ENCODE measurements at regions not wholly inside any gene's neighbourhood (a gene's known extent, or its start where the extent isn't known, plus 50 kb on each side); places are given as distances from the start of the nearest gene placed in this dataset.
"Not testable (repeated sequence)": the region's sequence is repeated elsewhere in the genome, so short reads cannot be mapped to it uniquely, and the experiment has no call there.

DNA sequence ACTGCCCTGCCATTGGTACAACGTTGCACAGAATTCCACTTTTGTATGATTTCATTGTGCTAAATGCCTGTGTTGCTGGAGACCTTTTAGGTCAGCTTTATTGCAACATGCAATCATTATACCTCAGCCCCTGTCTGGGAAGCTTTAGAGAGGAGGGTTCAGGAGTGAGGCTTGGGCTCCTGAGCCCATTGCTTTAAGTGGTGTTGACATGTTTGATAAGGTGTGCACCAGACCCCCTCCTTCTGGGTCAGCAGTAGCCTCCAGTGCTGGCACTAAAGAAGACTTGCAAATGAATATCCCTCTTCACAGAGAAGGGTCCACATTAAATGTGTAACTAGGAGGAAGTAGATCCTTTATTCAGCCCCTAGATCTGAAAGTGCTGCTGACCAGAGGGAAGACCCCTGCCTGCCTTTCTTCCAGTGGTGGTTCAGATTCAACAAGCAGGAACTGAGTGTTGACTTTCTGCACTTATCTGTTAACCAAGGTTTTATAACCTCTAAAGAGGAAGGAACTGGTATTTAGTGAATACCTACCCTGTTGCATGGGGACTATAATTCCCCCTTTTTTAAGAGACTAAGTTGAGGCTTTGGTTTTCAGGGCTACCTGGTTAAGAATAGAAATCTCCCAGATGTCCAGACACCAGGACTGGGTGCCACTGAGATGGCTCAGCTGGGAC, 369.4 kb upstream of the IGFBP3 start:
- no peak for DNase-seq (ENCODE audit: low spot score)

- no peak for DNase-seq (ENCODE audit: low spot score)
Observed at GRCh38 chr7:46288861-46289260, 367.8 kb upstream of the IGFBP3 start.

DNA sequence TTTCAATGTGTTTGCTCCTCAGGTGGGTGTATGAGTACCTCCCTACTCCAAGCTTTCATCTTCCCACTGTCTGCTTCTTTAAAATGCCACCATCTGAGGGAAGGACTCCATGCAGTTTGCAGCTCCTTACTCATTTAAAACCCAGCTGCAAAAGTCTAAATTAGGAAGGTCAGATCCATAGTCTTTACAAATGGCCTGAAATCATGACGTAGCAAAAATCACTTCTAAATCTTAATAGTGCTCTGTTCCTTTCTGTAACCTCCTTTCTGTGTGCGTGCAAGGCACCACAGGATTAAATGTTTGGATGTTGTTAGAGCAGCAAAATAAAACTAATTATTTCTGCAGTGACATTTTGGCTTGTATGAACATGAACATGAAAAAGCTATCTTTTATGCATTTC, 366.9 kb upstream of the IGFBP3 start:
- DNase-seq (ENCODE audit: low spot score) = no peak

GRCh38 chr7:46286957-46287356, 365.9 kb upstream of the IGFBP3 start:
- DNase-seq (ENCODE audit: low spot score) = no peak

DNA sequence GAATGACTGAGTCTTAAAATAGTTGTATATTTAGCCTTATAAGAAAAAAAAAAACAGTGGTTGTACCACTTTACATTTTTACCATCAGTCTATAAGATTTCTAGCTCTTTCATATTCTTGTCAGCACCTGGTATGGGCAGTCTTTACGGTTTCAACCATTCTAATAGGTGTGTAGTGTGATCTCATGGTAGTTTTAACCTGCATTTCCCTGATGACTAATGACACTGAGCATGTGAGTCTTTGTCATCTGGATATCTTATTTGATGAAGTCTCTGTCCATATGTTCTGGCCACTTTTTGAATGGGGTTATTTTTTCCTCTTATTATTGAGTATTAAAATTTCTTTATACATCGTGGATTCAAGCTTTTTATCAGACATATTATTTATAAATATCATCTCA, 365.3 kb upstream of the IGFBP3 start:
- DNase-seq (ENCODE audit: low spot score) = peak; percentile 1

DNA sequence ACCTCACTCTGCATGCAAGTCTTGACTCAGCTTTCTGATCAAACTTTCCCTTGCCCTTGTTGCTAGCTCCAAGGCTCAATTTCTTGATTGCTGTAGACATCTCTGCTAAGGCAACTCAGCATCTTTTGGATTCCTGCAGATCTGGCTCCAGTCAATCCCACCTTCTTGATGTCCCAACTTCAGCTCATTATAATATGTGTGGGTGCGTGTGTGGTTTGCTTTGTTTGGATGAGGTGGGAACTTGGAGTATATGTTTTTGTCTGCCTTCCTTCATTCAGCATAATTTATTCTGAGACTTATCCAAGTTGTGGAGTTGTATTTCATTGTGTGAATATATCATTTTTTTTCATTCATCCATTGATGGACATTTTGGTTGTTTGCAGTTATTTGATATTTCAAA, 364.8 kb upstream of the IGFBP3 start:
- no peak for DNase-seq (ENCODE audit: low spot score)

DNA sequence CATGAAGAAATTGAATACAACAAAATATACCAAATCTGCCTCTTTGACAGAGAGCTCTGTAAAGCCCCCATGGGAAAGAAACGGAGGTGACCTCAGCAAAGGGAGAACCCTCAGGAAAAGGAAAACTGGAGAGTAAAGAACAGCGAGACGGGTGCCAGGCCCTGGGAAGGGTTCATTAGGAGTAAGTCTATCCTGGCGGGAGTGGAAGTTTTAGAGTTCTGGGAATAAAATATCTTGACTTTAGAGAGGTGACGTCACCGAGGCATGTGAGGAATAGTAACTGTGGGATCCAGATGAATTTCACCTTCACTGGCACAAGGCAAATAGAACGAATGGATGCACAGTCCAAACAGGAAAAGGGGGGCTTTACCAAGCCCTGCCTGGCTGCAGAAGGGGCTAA, 362.8 kb upstream of the IGFBP3 start:
- no peak for DNase-seq (ENCODE audit: low spot score)

GRCh38 chr7:46282155-46282554, 361.1 kb upstream of the IGFBP3 start:
- DNase-seq (ENCODE audit: low spot score) = no peak

GRCh38 chr7:46281071-46281470, 360.0 kb upstream of the IGFBP3 start:
- DNase-seq (ENCODE audit: low spot score) = no peak

DNA sequence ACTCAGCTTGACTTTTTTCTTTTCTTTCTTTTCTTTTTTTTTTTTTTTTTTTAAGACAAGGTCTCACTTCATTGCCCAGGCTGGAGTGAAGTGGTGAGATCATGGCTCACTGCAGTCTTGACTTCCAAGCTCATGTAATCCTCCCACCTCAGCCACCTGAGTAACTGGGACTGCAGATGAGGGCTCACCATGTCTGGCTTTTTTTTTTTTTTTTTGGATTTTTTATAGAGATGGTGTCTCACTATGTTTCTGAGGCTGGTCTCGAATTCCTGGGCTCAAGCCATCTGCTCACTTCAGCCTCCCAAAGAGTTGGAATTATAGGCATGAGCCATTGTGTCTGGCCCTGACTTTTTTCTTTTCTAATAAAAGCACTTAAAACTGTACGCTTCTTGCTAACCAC, 358.2 kb upstream of the IGFBP3 start:
- DNase-seq (ENCODE audit: low spot score) = no peak

DNA sequence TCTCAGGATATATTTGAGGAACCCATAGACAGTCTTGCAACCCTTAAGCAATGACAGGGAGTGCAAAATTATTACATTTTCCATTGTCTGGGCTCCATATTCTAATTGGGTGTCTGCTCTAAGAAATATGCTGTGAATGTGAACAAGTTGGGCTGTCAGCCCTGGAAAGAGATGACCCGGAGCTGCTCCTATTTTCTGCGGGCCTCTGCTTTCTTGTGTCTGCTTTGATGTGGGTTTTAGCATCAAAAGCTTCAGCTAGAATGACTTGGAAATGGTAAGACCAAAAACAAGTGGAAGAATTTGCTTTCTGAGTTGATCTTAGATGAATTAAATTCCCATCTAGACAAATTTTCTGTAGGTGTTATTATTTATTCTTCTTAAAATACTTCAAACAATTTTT, 343.6 kb upstream of the IGFBP3 start:
- no peak for DNase-seq (ENCODE audit: low spot score)

GRCh38 chr7:46261638-46262037, 340.6 kb upstream of the IGFBP3 start:
- not testable (repeated sequence) for DNase-seq (ENCODE audit: low spot score)

- DNase-seq (ENCODE audit: low spot score) = no peak
Observed at GRCh38 chr7:46259947-46260346, 338.9 kb upstream of the IGFBP3 start.

GRCh38 chr7:46257761-46258448, 336.8 kb upstream of the IGFBP3 start:
- peak; percentile 70 for DNase-seq (ENCODE audit: low spot score)

- no peak for DNase-seq (ENCODE audit: low spot score)
Observed at GRCh38 chr7:46256870-46257661, 336.0 kb upstream of the IGFBP3 start.

DNA sequence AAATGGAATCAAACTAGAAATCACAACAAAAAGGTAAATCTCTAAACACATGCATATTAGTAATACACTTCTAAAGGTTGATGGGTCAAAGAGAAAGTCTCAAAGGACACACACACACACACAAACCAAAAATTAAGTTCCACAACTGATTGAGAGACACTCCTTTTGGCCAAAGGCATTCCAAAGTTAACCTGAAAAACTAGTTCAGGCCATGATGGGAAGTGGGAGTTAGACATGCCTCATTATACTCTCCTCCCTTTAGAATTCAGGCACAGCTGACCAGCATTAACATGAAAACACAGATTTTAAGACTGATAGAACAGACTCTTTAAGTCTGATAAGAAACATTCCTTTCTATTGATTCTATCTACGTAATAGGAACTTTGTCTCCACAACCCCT, 332.4 kb upstream of the IGFBP3 start:
- no peak for DNase-seq (ENCODE audit: low spot score)

DNA sequence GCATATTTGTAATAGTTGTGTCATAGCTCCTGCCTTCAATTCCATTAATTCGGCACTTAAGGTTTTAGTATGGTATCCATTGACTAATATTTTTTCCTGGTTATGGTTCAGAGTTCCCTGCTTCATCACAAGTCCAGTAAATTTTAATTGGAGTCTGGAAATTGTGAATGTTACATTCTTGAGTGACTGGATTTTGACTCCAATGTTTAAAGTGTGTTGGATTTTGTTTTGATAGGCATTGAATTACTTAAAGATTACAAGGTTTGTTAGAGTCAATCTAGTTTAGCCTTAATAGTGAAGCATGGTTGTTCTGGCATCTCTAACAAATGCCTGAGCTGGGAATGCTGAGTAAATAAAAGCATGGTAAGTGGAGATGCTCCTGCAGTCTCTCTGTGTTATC, 326.6 kb upstream of the IGFBP3 start:
- no peak for DNase-seq (ENCODE audit: low spot score)

- DNase-seq (ENCODE audit: low spot score) = peak; percentile 56
Observed at GRCh38 chr7:46245586-46246111, 324.6 kb upstream of the IGFBP3 start.

GRCh38 chr7:46244757-46245156, 323.7 kb upstream of the IGFBP3 start:
- DNase-seq (ENCODE audit: low spot score) = no peak

GRCh38 chr7:46243406-46243805, 322.3 kb upstream of the IGFBP3 start:
- no peak for DNase-seq (ENCODE audit: low spot score)

- no peak for DNase-seq (ENCODE audit: low spot score)
Observed at GRCh38 chr7:46239846-46240245, 318.8 kb upstream of the IGFBP3 start.

GRCh38 chr7:46237466-46237865, 316.4 kb upstream of the IGFBP3 start:
- no peak for DNase-seq (ENCODE audit: low spot score)
